SU-DHL-6 (cell line): ENCODE measurements at regions not wholly inside any gene's neighbourhood (a gene's known extent, or its start where the extent isn't known, plus 50 kb on each side); places are given as distances from the start of the nearest gene placed in this dataset.

Experiments used
- H2AFZ ChIP-seq: fragments of 200-600 bp; sonication (generic); 2 replicates; pipeline ENCODE4 v1.6.1; 2014; ENCODE audit warnings: low read depth, mild to moderate bottlenecking, moderate library complexity, mixed read lengths, antibody characterized with exemption, low read length; ENCODE audit not compliant: severe bottlenecking
- H3F3A ChIP-seq: fragments of 200-600 bp; shearing (Covaris generic); 2 replicates; pipeline ENCODE4 v1.6.0; 2016; ENCODE audit warnings: antibody characterized with exemption, mild to moderate bottlenecking; ENCODE audit not compliant: insufficient read depth
- H3K27ac ChIP-seq: fragments of 200-600 bp; sonication (generic); 2 replicates; pipeline ENCODE4 v1.5.1; 2016; ENCODE audit warnings: low read depth, mild to moderate bottlenecking, low read length, moderate library complexity, mixed read lengths
- H3K27me3 ChIP-seq: fragments of 200-600 bp; sonication (generic), shearing (Covaris generic); 2 replicates; pipeline ENCODE4 v1.6.0; 2014; ENCODE audit warnings: mild to moderate bottlenecking, low read length
- H3K36me3 ChIP-seq: fragments of 200-600 bp; sonication (generic); 2 replicates; pipeline ENCODE4 v1.6.1; 2014; ENCODE audit warnings: mild to moderate bottlenecking, low read length, mixed read lengths
- H3K4me2 ChIP-seq: fragments of 300-600, 200-600 bp; shearing (Covaris generic), sonication (generic); 2 replicates; pipeline ENCODE4 v1.6.0; 2014; ENCODE audit warnings: low read length, low read depth, mild to moderate bottlenecking; ENCODE audit not compliant: poor library complexity, severe bottlenecking
- H3K4me3 ChIP-seq: fragments of 200-600 bp; sonication (generic); 2 replicates; pipeline ENCODE4 v1.5.1; 2014; ENCODE audit warnings: antibody characterized with exemption, low read length, mild to moderate bottlenecking, mixed read lengths; ENCODE audit not compliant: insufficient read depth, poor library complexity, severe bottlenecking
- H3K79me2 ChIP-seq: fragments of 200-600 bp; sonication (generic); 2 replicates; pipeline ENCODE4 v1.6.1; 2014; ENCODE audit warnings: mild to moderate bottlenecking, low read length, moderate library complexity; ENCODE audit not compliant: insufficient read depth
- H3K9ac ChIP-seq: fragments of 200-600 bp; sonication (generic); 2 replicates; pipeline ENCODE4 v1.7.0; 2014; ENCODE audit warnings: mild to moderate bottlenecking, low read length
- H3K9me2 ChIP-seq: fragments of 200-600 bp; sonication (generic); replicated peaks from 2 replicates; pipeline ENCODE4 v1.6.1; 2014; ENCODE audit warnings: low read length; ENCODE audit not compliant: insufficient read depth
- H3K9me3 ChIP-seq: fragments of 200-600 bp; sonication (generic); 2 replicates; pipeline ENCODE4 v1.6.1; 2014; ENCODE audit warnings: low read length, mixed read lengths; ENCODE audit not compliant: insufficient read depth
- H4K20me1 ChIP-seq: fragments of 200-600 bp; sonication (generic); 2 replicates; pipeline ENCODE4 v1.6.1; 2014; ENCODE audit warnings: low read depth, mild to moderate bottlenecking, antibody characterized with exemption, low read length, moderate library complexity, mixed read lengths
- CTCF ChIP-seq: fragments of 200-600 bp; sonication (generic); IDR thresholded peaks from one replicate; pipeline ENCODE4 v1.5.1; 2017; ENCODE audit warnings: antibody characterized with exemption, mild to moderate bottlenecking, low read length, moderate library complexity; ENCODE audit not compliant: insufficient read depth, poor library complexity, severe bottlenecking
- EZH2phosphoT487 ChIP-seq: fragments of 200-600 bp; sonication (generic), shearing (Covaris generic); conservative IDR thresholded peaks from 2 replicates; pipeline ENCODE4 v1.6.1; 2018; ENCODE audit warnings: mild to moderate bottlenecking, antibody characterized with exemption, low read length, moderate library complexity, mixed read lengths

- no peaks in the 10 kb centered on the region for H3K9me2 ChIP-seq
These were observed 117.0 kb downstream of the METRNL start for GRCh38 chr17:83196366-83196765.

GRCh38 chr17:83196973-83197880 is 117.8 kb downstream of the METRNL start:
- Histone ChIP-seq H3K9me3 (no peaks in the 10 kb centered on the region), H3K79me2 (no peaks in the 10 kb centered on the region), H2AFZ (no peak overlapping the region)

More at GRCh38 chr17:83196366-83196765, 117.0 kb downstream of the METRNL start:
- no peak overlapping the region for H3K4me3 ChIP-seq
- TF ChIP-seq EZH2phosphoT487 (no peak), CTCF (no peak)
- H3F3A ChIP-seq = no peaks in the 10 kb centered on the region
- no peak overlapping the region for H3K4me2 ChIP-seq
- H3K79me2 ChIP-seq = no peaks in the 10 kb centered on the region
- no peak overlapping the region for H2AFZ ChIP-seq
- no peak overlapping the region for H3K9ac ChIP-seq
- no peaks in the 10 kb centered on the region for H3K36me3 ChIP-seq
- H3K27me3 ChIP-seq = no peaks in the 10 kb centered on the region; the same call in 1 of the 2 replicates
- no peaks in the 10 kb centered on the region for H3K9me3 ChIP-seq
- no peaks in the 10 kb centered on the region for H4K20me1 ChIP-seq
- H3K27ac ChIP-seq = no peak overlapping the region

GRCh38 chr17:83198366-83199341 is 119.2 kb downstream of the METRNL start:
- Histone ChIP-seq H3K79me2 (no peaks in the 10 kb centered on the region), H2AFZ (no peak overlapping the region), H3K9me2 (no peaks in the 10 kb centered on the region), H3F3A (no peaks in the 10 kb centered on the region), H3K9ac (no peak overlapping the region), H3K36me3 (no peaks in the 10 kb centered on the region), H4K20me1 (no peaks in the 10 kb centered on the region), H3K27ac (no peak overlapping the region), H3K4me3 (no peak overlapping the region), H3K4me2 (no peak overlapping the region), H3K9me3 (no peaks in the 10 kb centered on the region), H3K27me3 (no peaks in the 10 kb centered on the region; the same call in 1 of the 2 replicates)
- TF ChIP-seq EZH2phosphoT487 (no peak), CTCF (no peak)

More at GRCh38 chr17:83196973-83197880, 117.8 kb downstream of the METRNL start:
- no peak overlapping the region for H3K4me3 ChIP-seq
- no peaks in the 10 kb centered on the region; the same call in 1 of the 2 replicates for H3K27me3 ChIP-seq
- H3F3A ChIP-seq = no peaks in the 10 kb centered on the region
- H3K4me2 ChIP-seq = no peak overlapping the region
- H4K20me1 ChIP-seq = no peaks in the 10 kb centered on the region
- H3K27ac ChIP-seq = no peak overlapping the region
- H3K36me3 ChIP-seq = no peaks in the 10 kb centered on the region
- H3K9ac ChIP-seq = no peak overlapping the region
- TF ChIP-seq CTCF (no peak), EZH2phosphoT487 (no peak)
- no peaks in the 10 kb centered on the region for H3K9me2 ChIP-seq
